B cell (primary cell): ENCODE measurements at regions not wholly inside any gene's neighbourhood (a gene's known extent, or its start where the extent isn't known, plus 50 kb on each side); places are given as distances from the start of the nearest gene placed in this dataset.
"Not testable (repeated sequence)": the region's sequence is repeated elsewhere in the genome, so short reads cannot be mapped to it uniquely, and the experiment has no call there.

Experiments
- ATAC-seq: fragments of 200-7000 bp; cut with Tn5 transposase; one replicate; pipeline ENCODE4 v1.10.0; 2021; ENCODE audit warnings: low read depth, mild to moderate bottlenecking, moderate number of reproducible peaks, moderate library complexity
- CTCF ChIA-PET: fragments of 350-600 bp; sonication (Branson Sonifier 250); formaldehyde crosslinking; loops from one replicate; lab custom pipeline; 2021; ENCODE audit warnings: antibody characterized with exemption, inconsistent platforms; lab: Charles Lee
- POLR2A ChIA-PET: fragments of 350-600 bp; sonication (Branson Sonifier 250); formaldehyde crosslinking; loops from one replicate; lab custom pipeline; 2021; ENCODE audit warnings: antibody characterized with exemption; lab: Charles Lee
- DNase-seq: peaks from one replicate; pipeline ENCODE4 v3.0.0; 2013
- H2AFZ ChIP-seq: 2 replicates; pipeline ENCODE4 v1.6.1; 2012; ENCODE audit warnings: mild to moderate bottlenecking, low read depth, low read length; ENCODE audit not compliant: insufficient read depth, poor library complexity, severe bottlenecking
- H3K27ac ChIP-seq, 2 donors: 1 replicate in 1 of 2; 2 replicates in 1 of 2; pipeline ENCODE4 v1.5.1; 2012 to 2013; ENCODE audit warnings: low read length in 2 of 2, mild to moderate bottlenecking in 2 of 2, moderate library complexity in 1 of 2
- H3K27me3 ChIP-seq, 4 experiments: fragments of 200-600 bp in 1 of 4; sonication (generic) in 1 of 4; replicated peaks in 1 of 4; 1 replicate in 2 of 4; 2 replicates in 2 of 4; pipeline versions ENCODE4 v1.6.1 to v1.7.0; 2013 to 2016; ENCODE audit warnings: low read length in 3 of 4, mild to moderate bottlenecking in 2 of 4, mixed read lengths in 1 of 4, moderate library complexity in 1 of 4; ENCODE audit not compliant: insufficient read depth in 4 of 4, control insufficient read depth in 3 of 4; ENCODE audit errors: control extremely low read depth in 1 of 4
- H3K36me3 ChIP-seq, 2 experiments: replicated peaks in 1 of 2; 1 replicate in 1 of 2; 2 replicates in 1 of 2; pipeline versions ENCODE4 v1.6.1 to v1.7.1; 2013; ENCODE audit warnings: low read length in 1 of 2; ENCODE audit not compliant: insufficient read depth in 2 of 2, control insufficient read depth in 1 of 2; ENCODE audit errors: control extremely low read depth in 1 of 2, extremely low read depth in 1 of 2
- H3K4me1 ChIP-seq, 2 donors: fragments of 200-600 bp in 1 of 2; sonication (generic) in 1 of 2; 1 replicate in 1 of 2; 2 replicates in 1 of 2; pipeline versions ENCODE4 v1.5.1 to v1.6.1; 2013 to 2017; ENCODE audit warnings: low read length in 2 of 2; ENCODE audit not compliant: control insufficient read depth in 2 of 2, insufficient read depth in 2 of 2
- H3K4me2 ChIP-seq: replicated peaks from 2 replicates; pipeline ENCODE3; 2012; ENCODE audit warnings: mild to moderate bottlenecking, low read depth, low read length; ENCODE audit not compliant: poor library complexity, severe bottlenecking
- H3K4me3 ChIP-seq, 5 experiments: fragments of 200-600 bp in 1 of 5; sonication (generic) in 1 of 5; 1 replicate in 3 of 5; 2 replicates in 2 of 5; pipeline versions ENCODE4 v1.5.1 to v1.7.0; 2011 to 2016; ENCODE audit warnings: low read length in 4 of 5, mild to moderate bottlenecking in 4 of 5, low read depth in 2 of 5, control low read depth in 1 of 5, moderate library complexity in 1 of 5; ENCODE audit not compliant: insufficient read depth in 1 of 5; ENCODE audit errors: control extremely low read depth in 1 of 5, extremely low read depth in 1 of 5
- H3K79me2 ChIP-seq: fragments of 200-600 bp; sonication (generic); one replicate; pipeline ENCODE4 v1.6.0; 2016; ENCODE audit warnings: low read length; ENCODE audit not compliant: control insufficient read depth, insufficient read depth
- H3K9ac ChIP-seq: fragments of 200-600 bp; sonication (generic); 2 replicates; pipeline ENCODE4 v1.6.1; 2017; ENCODE audit warnings: mild to moderate bottlenecking, low read length, moderate library complexity
- H3K9me3 ChIP-seq, 3 donors: one replicate each; pipeline versions ENCODE4 v1.6.1 to v1.7.1; 2013; ENCODE audit warnings: low read length in 2 of 3; ENCODE audit not compliant: control insufficient read depth in 2 of 3, insufficient read depth in 1 of 3; ENCODE audit errors: control extremely low read depth in 1 of 3
- H4K20me1 ChIP-seq: 2 replicates; pipeline ENCODE4 v1.6.0; 2012; ENCODE audit warnings: mild to moderate bottlenecking, low read length; ENCODE audit not compliant: insufficient read depth, control insufficient read depth, poor library complexity, severe bottlenecking
- H3K27ac Mint-ChIP-seq: one replicate; pipeline ENCODE4 v1.8.0; 2021; ENCODE audit warnings: mixed read lengths
- H3K27me3 Mint-ChIP-seq: one replicate; pipeline ENCODE4 v1.8.0; 2021; ENCODE audit warnings: mixed read lengths
- H3K4me1 Mint-ChIP-seq: one replicate; pipeline ENCODE4 v1.8.0; 2021; ENCODE audit warnings: mixed read lengths
- H3K4me3 Mint-ChIP-seq: one replicate; pipeline ENCODE4 v1.8.0; 2021; ENCODE audit warnings: mixed read lengths
- H3K9me3 Mint-ChIP-seq: one replicate; pipeline ENCODE4 v1.8.0; 2022; ENCODE audit warnings: mixed read lengths; ENCODE audit not compliant: insufficient read depth
- WGBS: methylation state at CpG from one replicate; pipeline ENCODE4 v1.1.5; 2013; ENCODE audit warnings: missing lambda C conversion rate; ENCODE audit not compliant: insufficient coverage; 5-methylcytosine and 5-hydroxymethylcytosine counted together
- intact Hi-C: fragments of 100-400 bp; cut with micrococcal nuclease; formaldehyde crosslinking; loops from one replicate; pipeline ENCODE4 v1.10.0; 2022

- H3K4me3 Mint-ChIP-seq, H3K79me2 ChIP-seq, H3K27ac ChIP-seq, DNase-seq, H3K4me2 ChIP-seq, H3K4me1 Mint-ChIP-seq, H4K20me1 ChIP-seq, H3K27me3 Mint-ChIP-seq, H3K4me3 ChIP-seq, H3K36me3 ChIP-seq, POLR2A ChIA-PET, H2AFZ ChIP-seq, H3K9me3 Mint-ChIP-seq, H3K9ac ChIP-seq, H3K27me3 ChIP-seq, CTCF ChIA-PET, intact Hi-C loops, H3K4me1 ChIP-seq, H3K9me3 ChIP-seq: not testable (repeated sequence)
- peak; percentile 89 for ATAC-seq
- WGBS: no CpG with 5 or more reads among the region's 3 CpGs
- H3K27ac Mint-ChIP-seq: peak overlapping the region; percentile 61
These were observed 93.5 kb downstream of the NBPF8 start for GRCh38 chr1:120508351-120508750.

- H3K9me3 ChIP-seq, CTCF ChIA-PET, H3K4me2 ChIP-seq, H3K27ac ChIP-seq, H3K4me1 ChIP-seq, H4K20me1 ChIP-seq, H3K4me3 ChIP-seq, H2AFZ ChIP-seq, intact Hi-C loops, H3K36me3 ChIP-seq, H3K4me1 Mint-ChIP-seq, H3K9ac ChIP-seq, POLR2A ChIA-PET, H3K79me2 ChIP-seq, H3K27me3 Mint-ChIP-seq, H3K9me3 Mint-ChIP-seq, H3K27me3 ChIP-seq: not testable (repeated sequence)
- no CpG with 5 or more reads among the region's 5 CpGs for WGBS
- peak overlapping the region; percentile 74 for H3K27ac Mint-ChIP-seq
- peak; percentile 9 for DNase-seq
- peak overlapping the region; percentile 3 for H3K4me3 Mint-ChIP-seq
- ATAC-seq: peak; percentile 59
These were observed 94.4 kb downstream of the NBPF8 start for GRCh38 chr1:120509258-120509657.

GRCh38 chr1:120513099-120513498 is 98.3 kb downstream of the NBPF8 start:
- H3K9ac ChIP-seq, H2AFZ ChIP-seq, POLR2A ChIA-PET, H3K27me3 Mint-ChIP-seq, DNase-seq, H3K9me3 ChIP-seq, H3K27ac ChIP-seq, H3K4me1 ChIP-seq, CTCF ChIA-PET, ATAC-seq, H4K20me1 ChIP-seq, H3K9me3 Mint-ChIP-seq, H3K36me3 ChIP-seq, H3K27ac Mint-ChIP-seq, intact Hi-C loops, H3K4me3 ChIP-seq, H3K4me3 Mint-ChIP-seq, H3K79me2 ChIP-seq, H3K4me1 Mint-ChIP-seq, H3K4me2 ChIP-seq, H3K27me3 ChIP-seq: not testable (repeated sequence)
- no CpG with 5 or more reads among the region's 1 CpG for WGBS

- H3K79me2 ChIP-seq, H3K4me2 ChIP-seq, H3K27me3 ChIP-seq, H3K4me1 ChIP-seq, H2AFZ ChIP-seq, H3K4me3 ChIP-seq, H3K36me3 ChIP-seq, H3K9me3 ChIP-seq, H3K9me3 Mint-ChIP-seq, POLR2A ChIA-PET, H3K27ac Mint-ChIP-seq, H3K27ac ChIP-seq, H3K4me1 Mint-ChIP-seq, CTCF ChIA-PET, H3K27me3 Mint-ChIP-seq, H3K4me3 Mint-ChIP-seq, H4K20me1 ChIP-seq, intact Hi-C loops, H3K9ac ChIP-seq, ATAC-seq, DNase-seq: not testable (repeated sequence)
- WGBS: no CpG with 5 or more reads among the region's 4 CpGs
These were observed 98.7 kb downstream of the NBPF8 start for GRCh38 chr1:120513531-120513930.
